Loucy (cell line): ENCODE measurements at regions not wholly inside any gene's neighbourhood (a gene's known extent, or its start where the extent isn't known, plus 50 kb on each side); places are given as distances from the start of the nearest gene placed in this dataset.

Source experiments
- H2AFZ ChIP-seq: fragments of 200-600 bp; sonication (generic); 2 replicates; pipeline ENCODE4 v1.6.0; 2016; ENCODE audit warnings: antibody characterized with exemption, mild to moderate bottlenecking, low read length, moderate library complexity
- H3F3A ChIP-seq: fragments of 200-600 bp; 2 replicates; pipeline ENCODE4 v1.6.0; 2016; ENCODE audit warnings: antibody characterized with exemption, low read depth, mild to moderate bottlenecking
- H3K27me3 ChIP-seq: fragments of 200-600 bp; sonication (generic); 2 replicates; pipeline ENCODE4 v1.6.1; 2014; ENCODE audit warnings: low read length, mild to moderate bottlenecking; ENCODE audit not compliant: insufficient read depth, poor library complexity, severe bottlenecking
- H3K36me3 ChIP-seq: fragments of 200-600 bp; sonication (generic); 2 replicates; pipeline ENCODE4 v1.6.1; 2016; ENCODE audit warnings: low read length; ENCODE audit not compliant: insufficient read depth
- H3K4me1 ChIP-seq: fragments of 200-600 bp; sonication (generic); 2 replicates; pipeline ENCODE4 v1.5.1; 2014; ENCODE audit warnings: low read length, mild to moderate bottlenecking; ENCODE audit not compliant: insufficient read depth, poor library complexity, severe bottlenecking
- H3K4me2 ChIP-seq: fragments of 200-600 bp; sonication (generic); 2 replicates; pipeline ENCODE4 v1.6.0; 2014; ENCODE audit warnings: antibody characterized with exemption, low read length, low read depth, mild to moderate bottlenecking; ENCODE audit not compliant: poor library complexity, severe bottlenecking
- H3K4me3 ChIP-seq: fragments of 200-600 bp; sonication (generic); 2 replicates; pipeline ENCODE4 v1.5.1; 2014; ENCODE audit warnings: low read length, mild to moderate bottlenecking, mixed read lengths; ENCODE audit not compliant: poor library complexity, severe bottlenecking
- H3K79me2 ChIP-seq: fragments of 200-600 bp; sonication (generic); 2 replicates; pipeline ENCODE4 v1.6.1; 2014; ENCODE audit warnings: low read length; ENCODE audit not compliant: insufficient read depth
- H3K9ac ChIP-seq: fragments of 200-600 bp; sonication (generic); 2 replicates; pipeline ENCODE4 v1.6.0; 2014; ENCODE audit warnings: mild to moderate bottlenecking, low read depth, low read length, moderate library complexity; ENCODE audit not compliant: poor library complexity, severe bottlenecking
- H3K9me2 ChIP-seq: fragments of 200-600 bp; sonication (generic); replicated peaks from 2 replicates; pipeline ENCODE4 v1.6.1; 2016; ENCODE audit warnings: low read depth, low read length, mixed read lengths
- H3K9me3 ChIP-seq: fragments of 200-600 bp; sonication (generic); 2 replicates; pipeline ENCODE4 v1.6.1; 2014; ENCODE audit warnings: mild to moderate bottlenecking, antibody characterized with exemption, low read length, low read depth; ENCODE audit not compliant: insufficient read depth
- H4K20me1 ChIP-seq: fragments of 200-600 bp; sonication (generic); 2 replicates; pipeline ENCODE4 v1.6.0; 2014; ENCODE audit warnings: antibody characterized with exemption, low read length, mild to moderate bottlenecking; ENCODE audit not compliant: insufficient read depth, poor library complexity, severe bottlenecking
- EZH2phosphoT487 ChIP-seq: fragments of 200-600 bp; IDR thresholded peaks from 2 replicates; pipeline ENCODE4 v1.6.1; 2018; ENCODE audit warnings: antibody characterized with exemption, mild to moderate bottlenecking, moderate library complexity, borderline replicate concordance
- TF ChIP-seq, protein P1 (sequence below): fragments of 200-600 bp; sonication (generic); conservative IDR thresholded peaks from 2 replicates; pipeline ENCODE4 v1.5.1; 2014; ENCODE audit warnings: mild to moderate bottlenecking, antibody characterized with exemption, low read length

DNA sequence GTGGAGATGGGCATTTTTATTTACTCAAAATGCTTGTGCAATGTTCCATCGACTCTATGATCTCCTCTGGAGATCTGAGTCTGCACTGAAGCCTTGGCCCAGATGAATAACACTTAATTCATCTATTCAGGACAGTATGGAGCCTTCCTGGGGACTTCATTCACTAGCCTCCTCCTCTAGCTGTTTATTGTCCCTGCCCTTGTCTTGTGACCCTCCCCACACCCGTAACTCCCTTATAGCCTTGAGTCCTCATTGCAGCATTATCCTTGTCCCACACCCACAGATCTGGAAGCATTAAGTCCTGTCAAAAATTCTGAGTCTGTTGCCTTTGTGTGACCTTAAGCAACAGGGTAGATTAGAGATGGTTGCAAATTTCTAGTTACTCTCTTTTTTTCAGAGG is 138.3 kb upstream of the LMO4 start:
- TF ChIP-seq, protein P1, sequence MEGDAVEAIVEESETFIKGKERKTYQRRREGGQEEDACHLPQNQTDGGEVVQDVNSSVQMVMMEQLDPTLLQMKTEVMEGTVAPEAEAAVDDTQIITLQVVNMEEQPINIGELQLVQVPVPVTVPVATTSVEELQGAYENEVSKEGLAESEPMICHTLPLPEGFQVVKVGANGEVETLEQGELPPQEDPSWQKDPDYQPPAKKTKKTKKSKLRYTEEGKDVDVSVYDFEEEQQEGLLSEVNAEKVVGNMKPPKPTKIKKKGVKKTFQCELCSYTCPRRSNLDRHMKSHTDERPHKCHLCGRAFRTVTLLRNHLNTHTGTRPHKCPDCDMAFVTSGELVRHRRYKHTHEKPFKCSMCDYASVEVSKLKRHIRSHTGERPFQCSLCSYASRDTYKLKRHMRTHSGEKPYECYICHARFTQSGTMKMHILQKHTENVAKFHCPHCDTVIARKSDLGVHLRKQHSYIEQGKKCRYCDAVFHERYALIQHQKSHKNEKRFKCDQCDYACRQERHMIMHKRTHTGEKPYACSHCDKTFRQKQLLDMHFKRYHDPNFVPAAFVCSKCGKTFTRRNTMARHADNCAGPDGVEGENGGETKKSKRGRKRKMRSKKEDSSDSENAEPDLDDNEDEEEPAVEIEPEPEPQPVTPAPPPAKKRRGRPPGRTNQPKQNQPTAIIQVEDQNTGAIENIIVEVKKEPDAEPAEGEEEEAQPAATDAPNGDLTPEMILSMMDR = no peak
- TF ChIP-seq EZH2phosphoT487 = no peak
- Histone ChIP-seq H3K9me3 (peaks cover 3% of the 10 kb centered on the region; the same call in 1 of the 2 replicates), H3F3A (no peaks in the 10 kb centered on the region), H3K27me3 (no peaks in the 10 kb centered on the region), H3K79me2 (no peaks in the 10 kb centered on the region), H3K9me2 (no peaks in the 10 kb centered on the region), H3K9ac (no peak overlapping the region), H2AFZ (no peak overlapping the region), H4K20me1 (no peaks in the 10 kb centered on the region), H3K36me3 (no peaks in the 10 kb centered on the region), H3K4me2 (no peak overlapping the region), H3K4me3 (no peak overlapping the region), H3K4me1 (no peaks in the 10 kb centered on the region)

DNA sequence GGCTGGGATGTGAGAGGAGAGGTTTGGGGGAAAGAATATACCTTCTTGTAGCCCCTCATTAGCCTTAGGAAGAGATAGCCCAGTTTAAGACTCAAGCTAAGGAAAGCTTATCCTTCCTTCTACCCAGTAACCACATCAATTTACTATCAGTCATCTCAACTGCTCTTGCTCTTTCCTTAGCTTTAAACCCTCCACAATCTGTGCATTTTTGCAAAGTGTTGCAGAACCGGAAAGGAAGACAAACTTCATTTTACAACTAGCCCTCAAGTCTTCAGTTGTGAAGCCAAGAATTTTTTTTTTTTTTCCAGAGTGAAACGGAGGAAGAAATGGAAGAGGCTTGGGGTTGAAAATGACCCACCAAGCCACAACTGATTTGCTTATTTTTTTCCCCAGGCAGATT is 137.0 kb upstream of the LMO4 start:
- H3K9me2 ChIP-seq = no peaks in the 10 kb centered on the region
- H3K9ac ChIP-seq = no peak overlapping the region
- H2AFZ ChIP-seq = no peak overlapping the region

DNA sequence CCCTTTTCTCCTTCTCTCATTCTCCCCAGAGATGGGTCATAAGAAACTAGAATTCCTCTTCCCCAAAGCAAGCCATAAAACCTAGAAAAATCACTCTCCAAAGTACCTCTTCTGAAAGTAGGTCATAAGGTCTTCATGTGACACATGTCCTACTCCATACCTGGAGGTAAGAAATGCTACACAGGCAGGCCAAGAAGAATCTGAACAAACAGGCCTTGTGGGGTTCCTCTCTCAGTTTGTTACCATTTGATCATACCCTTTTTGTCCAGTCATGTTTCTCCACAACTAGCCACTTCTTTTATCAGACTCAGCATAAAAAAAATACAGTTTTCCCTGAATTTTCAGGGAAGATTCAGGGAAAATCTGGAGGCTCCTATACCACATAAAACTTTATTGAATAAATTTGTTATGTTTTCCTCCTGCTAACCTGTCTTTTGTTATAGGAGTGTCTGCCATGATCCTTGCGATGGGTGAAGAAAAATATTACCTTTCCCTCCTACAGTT is 134.4 kb upstream of the LMO4 start:
- H3K9ac ChIP-seq = no peak overlapping the region
- H3K79me2 ChIP-seq = no peaks in the 10 kb centered on the region
- TF ChIP-seq, protein P1 = no peak
- no peak for TF ChIP-seq EZH2phosphoT487
- H3K9me2 ChIP-seq = no peaks in the 10 kb centered on the region
- H3K9me3 ChIP-seq = peaks cover 3% of the 10 kb centered on the region; the same call in 1 of the 2 replicates
- no peak overlapping the region for H3K4me3 ChIP-seq
- no peaks in the 10 kb centered on the region for H3K36me3 ChIP-seq
- H3F3A ChIP-seq = no peaks in the 10 kb centered on the region
- no peaks in the 10 kb centered on the region for H3K27me3 ChIP-seq
- H4K20me1 ChIP-seq = no peaks in the 10 kb centered on the region
- no peak overlapping the region for H3K4me2 ChIP-seq
- H3K4me1 ChIP-seq = no peaks in the 10 kb centered on the region
- no peak overlapping the region for H2AFZ ChIP-seq

More for the DNA sequence above, 137.0 kb upstream of the LMO4 start:
- H3K79me2 ChIP-seq = no peaks in the 10 kb centered on the region
- no peaks in the 10 kb centered on the region for H3F3A ChIP-seq
- peaks cover 3% of the 10 kb centered on the region; the same call in 1 of the 2 replicates for H3K9me3 ChIP-seq
- no peaks in the 10 kb centered on the region for H4K20me1 ChIP-seq
- H3K4me3 ChIP-seq = no peak overlapping the region
- no peaks in the 10 kb centered on the region for H3K4me1 ChIP-seq
- no peak for TF ChIP-seq EZH2phosphoT487
- TF ChIP-seq, protein P1 = no peak
- H3K36me3 ChIP-seq = no peaks in the 10 kb centered on the region
- no peak overlapping the region for H3K4me2 ChIP-seq
- no peaks in the 10 kb centered on the region for H3K27me3 ChIP-seq
